Neural cell (in vitro differentiated cells): ENCODE measurements at regions not wholly inside any gene's neighbourhood (a gene's known extent, or its start where the extent isn't known, plus 50 kb on each side); places are given as distances from the start of the nearest gene placed in this dataset.
"Not testable (repeated sequence)": the region's sequence is repeated elsewhere in the genome, so short reads cannot be mapped to it uniquely, and the experiment has no call there.

Source experiments
- H2AFZ ChIP-seq: fragments of 200-600, 300-800 bp; sonication (generic), shearing (Covaris generic); 2 replicates; pipeline ENCODE4 v1.6.0; 2014; ENCODE audit warnings: low read depth, mild to moderate bottlenecking, antibody characterized with exemption, low read length, moderate library complexity
- H3F3A ChIP-seq: fragments of 200-600 bp; shearing (Covaris generic); 2 replicates; pipeline ENCODE4 v1.6.1; 2016; ENCODE audit warnings: mild to moderate bottlenecking, moderate library complexity, mixed read lengths, antibody characterized with exemption, low read length; ENCODE audit not compliant: insufficient read depth, poor library complexity, severe bottlenecking
- H3K27ac ChIP-seq: fragments of 200-600, 300-800 bp; sonication (generic), shearing (Covaris generic); 2 replicates; pipeline ENCODE4 v1.5.1; 2014; ENCODE audit warnings: mild to moderate bottlenecking, low read length, moderate library complexity
- H3K27me3 ChIP-seq: fragments of 300-800, 200-600 bp; sonication (generic), shearing (Covaris generic); 2 replicates; pipeline ENCODE4 v1.6.0; 2014; ENCODE audit warnings: mild to moderate bottlenecking, low read depth, low read length, moderate library complexity; ENCODE audit not compliant: insufficient read depth
- H3K36me3 ChIP-seq: fragments of 300-800, 200-600 bp; sonication (generic), shearing (Covaris generic); 2 replicates; pipeline ENCODE4 v1.5.1; 2014; ENCODE audit warnings: mild to moderate bottlenecking, antibody characterized with exemption, low read length, moderate library complexity; ENCODE audit not compliant: insufficient read depth
- H3K4me2 ChIP-seq: fragments of 300-800, 200-600 bp; sonication (generic), shearing (Covaris generic); 2 replicates; pipeline ENCODE4 v1.6.0; 2014; ENCODE audit warnings: mild to moderate bottlenecking, low read length
- H3K4me3 ChIP-seq: fragments of 300-800, 200-600 bp; sonication (generic), shearing (Covaris generic); 2 replicates; pipeline ENCODE4 v1.5.1; 2014; ENCODE audit warnings: mild to moderate bottlenecking, low read length, moderate library complexity
- H3K79me2 ChIP-seq: fragments of 200-600 bp; shearing (Covaris generic); replicated peaks from 2 replicates; pipeline ENCODE4 v1.6.0; 2014; ENCODE audit warnings: mild to moderate bottlenecking, low read length, moderate library complexity; ENCODE audit not compliant: insufficient read depth
- H3K9ac ChIP-seq: fragments of 300-800, 200-600 bp; sonication (generic), shearing (Covaris generic); 2 replicates; pipeline ENCODE4 v1.6.1; 2016; ENCODE audit warnings: mild to moderate bottlenecking, low read length, mixed read lengths
- H3K9me2 ChIP-seq: fragments of 200-600 bp; shearing (Covaris generic); 2 replicates; pipeline ENCODE4 v1.6.1; 2016; ENCODE audit warnings: mild to moderate bottlenecking, low read length, mixed read lengths; ENCODE audit not compliant: insufficient read depth
- H3K9me3 ChIP-seq: fragments of 200-600, 300-800 bp; sonication (generic), shearing (Covaris generic); 2 replicates; pipeline ENCODE4 v1.6.1; 2016; ENCODE audit warnings: mild to moderate bottlenecking, mixed run types, low read length, moderate library complexity, mixed read lengths
- H4K20me1 ChIP-seq: fragments of 200-600 bp; shearing (Covaris generic); 2 replicates; pipeline ENCODE4 v1.6.1; 2016; ENCODE audit warnings: mild to moderate bottlenecking, mixed run types; ENCODE audit not compliant: insufficient read depth
- EP300 ChIP-seq: fragments of 450-650 bp; conservative IDR thresholded peaks from 2 replicates; pipeline ENCODE4 v1.6.1; 2014; ENCODE audit warnings: antibody characterized with exemption, mild to moderate bottlenecking, moderate library complexity; ENCODE audit not compliant: poor library complexity, severe bottlenecking
- EZH2 ChIP-seq: fragments of 200-600, 300-800 bp; shearing (Covaris generic), sonication (generic); IDR thresholded peaks from 2 replicates; pipeline ENCODE4 v1.6.1; 2014; ENCODE audit warnings: antibody characterized with exemption, low read length, borderline replicate concordance, mild to moderate bottlenecking; ENCODE audit not compliant: insufficient read depth, poor library complexity, severe bottlenecking
- MXI1 ChIP-seq: fragments of 450-650 bp; conservative IDR thresholded peaks from 2 replicates; pipeline ENCODE4 v1.6.1; 2014; ENCODE audit warnings: antibody characterized with exemption, mild to moderate bottlenecking; ENCODE audit not compliant: poor library complexity, severe bottlenecking
- POLR2AphosphoS5 ChIP-seq: IDR thresholded peaks from 2 replicates; pipeline ENCODE4 v1.6.1; 2012
- RAD21 ChIP-seq: fragments of 450-650 bp; conservative IDR thresholded peaks from 2 replicates; pipeline ENCODE4 v1.6.1; 2014; ENCODE audit warnings: antibody characterized with exemption, mild to moderate bottlenecking, moderate library complexity
- SMC3 ChIP-seq: fragments of 450-650 bp; conservative IDR thresholded peaks from 2 replicates; pipeline ENCODE4 v1.6.1; 2014; ENCODE audit warnings: antibody characterized with exemption, mild to moderate bottlenecking, moderate library complexity; ENCODE audit not compliant: poor library complexity
- TAF1 ChIP-seq: IDR thresholded peaks from 2 replicates; pipeline ENCODE4 v1.6.1; 2012; ENCODE audit warnings: low read depth
- TF ChIP-seq, protein P1 (sequence below): fragments of 450-650 bp; IDR thresholded peaks from 2 replicates; pipeline ENCODE4 v1.5.1; 2014; ENCODE audit warnings: antibody characterized with exemption, mild to moderate bottlenecking, moderate library complexity; ENCODE audit not compliant: poor library complexity, severe bottlenecking
- TF ChIP-seq, protein P2 (sequence below): IDR thresholded peaks from 2 replicates; pipeline ENCODE4 v1.6.1; 2012; ENCODE audit warnings: borderline replicate concordance

GRCh38 chrX:130482871-130483270, 81.1 kb downstream of the RBMX2 start:
- Histone ChIP-seq H3K27me3 (no peaks in the 10 kb centered on the region), H3K4me3 (no peak overlapping the region), H3K36me3 (no peaks in the 10 kb centered on the region), H3K9me2 (no peaks in the 10 kb centered on the region), H3K27ac (no peak overlapping the region), H3K9me3 (no peaks in the 10 kb centered on the region), H3K79me2 (no peaks in the 10 kb centered on the region), H3K4me2 (no peak overlapping the region), H3K9ac (no peak overlapping the region), H2AFZ (no peak overlapping the region), H3F3A (no peaks in the 10 kb centered on the region), H4K20me1 (no peaks in the 10 kb centered on the region)
- TF ChIP-seq POLR2AphosphoS5: no peak
- TF ChIP-seq SMC3: no peak
- no peak for TF ChIP-seq MXI1
- no peak for TF ChIP-seq RAD21
- TF ChIP-seq, protein P1, sequence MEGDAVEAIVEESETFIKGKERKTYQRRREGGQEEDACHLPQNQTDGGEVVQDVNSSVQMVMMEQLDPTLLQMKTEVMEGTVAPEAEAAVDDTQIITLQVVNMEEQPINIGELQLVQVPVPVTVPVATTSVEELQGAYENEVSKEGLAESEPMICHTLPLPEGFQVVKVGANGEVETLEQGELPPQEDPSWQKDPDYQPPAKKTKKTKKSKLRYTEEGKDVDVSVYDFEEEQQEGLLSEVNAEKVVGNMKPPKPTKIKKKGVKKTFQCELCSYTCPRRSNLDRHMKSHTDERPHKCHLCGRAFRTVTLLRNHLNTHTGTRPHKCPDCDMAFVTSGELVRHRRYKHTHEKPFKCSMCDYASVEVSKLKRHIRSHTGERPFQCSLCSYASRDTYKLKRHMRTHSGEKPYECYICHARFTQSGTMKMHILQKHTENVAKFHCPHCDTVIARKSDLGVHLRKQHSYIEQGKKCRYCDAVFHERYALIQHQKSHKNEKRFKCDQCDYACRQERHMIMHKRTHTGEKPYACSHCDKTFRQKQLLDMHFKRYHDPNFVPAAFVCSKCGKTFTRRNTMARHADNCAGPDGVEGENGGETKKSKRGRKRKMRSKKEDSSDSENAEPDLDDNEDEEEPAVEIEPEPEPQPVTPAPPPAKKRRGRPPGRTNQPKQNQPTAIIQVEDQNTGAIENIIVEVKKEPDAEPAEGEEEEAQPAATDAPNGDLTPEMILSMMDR: no peak
- TF ChIP-seq EP300: no peak
- no peak for TF ChIP-seq EZH2
- no peak for TF ChIP-seq TAF1
- TF ChIP-seq, protein P2, sequence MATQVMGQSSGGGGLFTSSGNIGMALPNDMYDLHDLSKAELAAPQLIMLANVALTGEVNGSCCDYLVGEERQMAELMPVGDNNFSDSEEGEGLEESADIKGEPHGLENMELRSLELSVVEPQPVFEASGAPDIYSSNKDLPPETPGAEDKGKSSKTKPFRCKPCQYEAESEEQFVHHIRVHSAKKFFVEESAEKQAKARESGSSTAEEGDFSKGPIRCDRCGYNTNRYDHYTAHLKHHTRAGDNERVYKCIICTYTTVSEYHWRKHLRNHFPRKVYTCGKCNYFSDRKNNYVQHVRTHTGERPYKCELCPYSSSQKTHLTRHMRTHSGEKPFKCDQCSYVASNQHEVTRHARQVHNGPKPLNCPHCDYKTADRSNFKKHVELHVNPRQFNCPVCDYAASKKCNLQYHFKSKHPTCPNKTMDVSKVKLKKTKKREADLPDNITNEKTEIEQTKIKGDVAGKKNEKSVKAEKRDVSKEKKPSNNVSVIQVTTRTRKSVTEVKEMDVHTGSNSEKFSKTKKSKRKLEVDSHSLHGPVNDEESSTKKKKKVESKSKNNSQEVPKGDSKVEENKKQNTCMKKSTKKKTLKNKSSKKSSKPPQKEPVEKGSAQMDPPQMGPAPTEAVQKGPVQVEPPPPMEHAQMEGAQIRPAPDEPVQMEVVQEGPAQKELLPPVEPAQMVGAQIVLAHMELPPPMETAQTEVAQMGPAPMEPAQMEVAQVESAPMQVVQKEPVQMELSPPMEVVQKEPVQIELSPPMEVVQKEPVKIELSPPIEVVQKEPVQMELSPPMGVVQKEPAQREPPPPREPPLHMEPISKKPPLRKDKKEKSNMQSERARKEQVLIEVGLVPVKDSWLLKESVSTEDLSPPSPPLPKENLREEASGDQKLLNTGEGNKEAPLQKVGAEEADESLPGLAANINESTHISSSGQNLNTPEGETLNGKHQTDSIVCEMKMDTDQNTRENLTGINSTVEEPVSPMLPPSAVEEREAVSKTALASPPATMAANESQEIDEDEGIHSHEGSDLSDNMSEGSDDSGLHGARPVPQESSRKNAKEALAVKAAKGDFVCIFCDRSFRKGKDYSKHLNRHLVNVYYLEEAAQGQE: no peak

DNA sequence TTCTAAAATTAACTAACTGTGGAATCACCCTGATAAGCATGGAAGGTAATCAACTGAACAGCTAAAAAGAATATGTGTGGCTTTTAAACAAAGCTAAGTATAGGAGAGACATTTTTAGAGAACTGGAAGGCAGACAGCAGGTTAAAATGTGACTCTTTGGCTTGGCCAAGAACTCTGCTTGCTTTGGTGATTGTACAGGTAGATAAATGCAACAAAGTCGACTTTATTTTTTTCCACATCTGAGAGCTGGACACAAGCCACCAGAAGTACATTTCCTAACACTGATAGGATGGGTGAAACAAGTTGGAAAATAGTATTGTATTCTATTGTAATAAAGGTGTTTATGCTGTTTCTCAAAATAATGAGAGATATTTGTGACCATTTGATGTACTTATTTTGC, 84.1 kb downstream of the RBMX2 start:
- no peaks in the 10 kb centered on the region for H3K27me3 ChIP-seq
- TF ChIP-seq MXI1: no peak
- TF ChIP-seq EZH2: no peak
- TF ChIP-seq SMC3: no peak
- no peak for TF ChIP-seq EP300
- no peak for TF ChIP-seq POLR2AphosphoS5
- no peak for TF ChIP-seq TAF1
- no peak for TF ChIP-seq RAD21
- TF ChIP-seq, protein P1: no peak
- TF ChIP-seq, protein P2: no peak
- H3K79me2 ChIP-seq: no peaks in the 10 kb centered on the region
- no peak overlapping the region for H3K27ac ChIP-seq
- H2AFZ ChIP-seq: no peak overlapping the region
- H3K36me3 ChIP-seq: no peaks in the 10 kb centered on the region
- H3K9ac ChIP-seq: no peak overlapping the region
- no peak overlapping the region for H3K4me2 ChIP-seq
- H3F3A ChIP-seq: no peaks in the 10 kb centered on the region
- H3K9me2 ChIP-seq: no peaks in the 10 kb centered on the region
- H3K9me3 ChIP-seq: no peaks in the 10 kb centered on the region
- H3K4me3 ChIP-seq: no peak overlapping the region
- no peaks in the 10 kb centered on the region for H4K20me1 ChIP-seq

- H3K79me2 ChIP-seq, H3K4me2 ChIP-seq, H3K27me3 ChIP-seq, H4K20me1 ChIP-seq, H3K36me3 ChIP-seq, H3K4me3 ChIP-seq, H2AFZ ChIP-seq, H3F3A ChIP-seq, H3K9me3 ChIP-seq, H3K27ac ChIP-seq, H3K9me2 ChIP-seq, H3K9ac ChIP-seq: not testable (repeated sequence)
Observed at GRCh38 chrX:130495502-130495901, 93.7 kb downstream of the RBMX2 start.
